Fibroblast of lung (primary cell): ENCODE measurements at regions not wholly inside any gene's neighbourhood (a gene's known extent, or its start where the extent isn't known, plus 50 kb on each side); places are given as distances from the start of the nearest gene placed in this dataset.

Experiments
- DNase-seq, 2 donors: peaks; one replicate each; pipeline versions ENCODE4 v3.0.0 to v3.0.0-alpha.2; 2010; ENCODE audit warnings: low read depth in 2 of 2
- H2AFZ ChIP-seq: 2 replicates; pipeline ENCODE4 v1.5.1; 2012; ENCODE audit warnings: low read length, control low read depth, inconsistent platforms
- H3K27ac ChIP-seq: 2 replicates; pipeline ENCODE4 v1.5.1; 2011; ENCODE audit warnings: low read length, control low read depth; ENCODE audit not compliant: insufficient read depth
- H3K27me3 ChIP-seq: 2 replicates; pipeline ENCODE4 v1.5.1; 2011; ENCODE audit warnings: mild to moderate bottlenecking, low read length; ENCODE audit not compliant: control insufficient read depth, insufficient read depth
- H3K36me3 ChIP-seq: 2 replicates; pipeline ENCODE4 v1.5.1; 2011; ENCODE audit warnings: low read length; ENCODE audit not compliant: control insufficient read depth, insufficient read depth
- H3K4me1 ChIP-seq: 2 replicates; pipeline ENCODE4 v1.5.1; 2011; ENCODE audit warnings: low read length; ENCODE audit not compliant: control insufficient read depth, insufficient read depth; ENCODE audit errors: extremely low read depth
- H3K4me2 ChIP-seq: 2 replicates; pipeline ENCODE4 v1.5.1; 2011; ENCODE audit warnings: low read length, control low read depth; ENCODE audit not compliant: insufficient read depth; ENCODE audit errors: extremely low read depth
- H3K4me3 ChIP-seq, 4 experiments: fragments of 200-600 bp in 1 of 4; sonication (generic) in 1 of 4; replicated peaks in 1 of 4; 2 replicates each; pipeline ENCODE4 v1.5.1; 2011 to 2016; ENCODE audit warnings: low read length in 4 of 4, low read depth in 3 of 4, mild to moderate bottlenecking in 3 of 4, control low read depth in 2 of 4, inconsistent platforms in 1 of 4, mixed read lengths in 1 of 4; ENCODE audit not compliant: insufficient read depth in 1 of 4; ENCODE audit errors: control extremely low read depth in 1 of 4
- H3K79me2 ChIP-seq: 2 replicates; pipeline ENCODE4 v1.5.1; 2012; ENCODE audit warnings: mild to moderate bottlenecking, low read length, inconsistent platforms; ENCODE audit not compliant: control insufficient read depth, insufficient read depth
- H3K9ac ChIP-seq: 2 replicates; pipeline ENCODE4 v1.5.1; 2011; ENCODE audit warnings: mild to moderate bottlenecking, low read length, control low read depth; ENCODE audit not compliant: insufficient read depth
- H3K9me3 ChIP-seq: 2 replicates; pipeline ENCODE4 v1.5.1; 2012; ENCODE audit warnings: low read depth, low read length; ENCODE audit not compliant: control insufficient read depth, insufficient read depth
- H4K20me1 ChIP-seq: 2 replicates; pipeline ENCODE4 v1.5.1; 2011; ENCODE audit warnings: low read length; ENCODE audit not compliant: control insufficient read depth, insufficient read depth; ENCODE audit errors: extremely low read depth
- EZH2 ChIP-seq: IDR thresholded peaks from 2 replicates; pipeline ENCODE4 v1.5.1; 2012; ENCODE audit warnings: low read length, control low read depth, mild to moderate bottlenecking; ENCODE audit errors: missing control alignments
- TF ChIP-seq, protein P1 (sequence below), 2 donors: IDR thresholded peaks in 1 of 2; conservative IDR thresholded peaks in 1 of 2; 1 replicate in 1 of 2; 2 replicates in 1 of 2; pipeline ENCODE4 v1.5.1; 2011 to 2012; ENCODE audit warnings: low read length in 2 of 2, control low read depth in 1 of 2, inconsistent platforms in 1 of 2, low read depth in 1 of 2, mild to moderate bottlenecking in 1 of 2

DNA sequence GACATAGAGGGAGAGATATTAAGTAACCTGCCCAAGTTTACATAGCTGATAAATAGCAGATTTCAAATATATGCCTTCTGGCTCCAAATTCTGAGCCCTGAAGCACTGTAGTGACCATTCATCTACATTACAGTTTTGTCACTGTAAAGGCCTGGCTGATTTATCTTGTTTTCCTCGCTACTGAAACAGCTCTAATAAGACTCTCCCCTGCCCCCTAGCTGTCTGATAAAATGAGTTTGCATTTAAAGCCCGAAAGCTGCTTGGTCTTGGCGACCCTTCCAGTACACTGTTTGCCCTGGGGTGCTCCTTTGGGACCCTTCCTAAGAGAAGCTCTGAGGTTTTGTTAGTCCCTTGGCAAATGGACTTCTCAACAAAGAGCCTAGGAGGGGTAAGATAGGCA, 59.7 kb upstream of the RAB11FIP2 start:
- Histone ChIP-seq H3K79me2 (no peaks in the 10 kb centered on the region), H2AFZ (no peak overlapping the region), H3K9ac (no peak overlapping the region), H4K20me1 (no peaks in the 10 kb centered on the region), H3K4me1 (no peaks in the 10 kb centered on the region), H3K9me3 (no peaks in the 10 kb centered on the region), H3K4me2 (no peak overlapping the region), H3K27ac (no peak overlapping the region), H3K36me3 (no peaks in the 10 kb centered on the region), H3K4me3 (no peak overlapping the region), H3K27me3 (no peaks in the 10 kb centered on the region)
- DNase-seq = peak; percentile 14 to 31
- TF ChIP-seq EZH2 = no peak
- TF ChIP-seq, protein P1, sequence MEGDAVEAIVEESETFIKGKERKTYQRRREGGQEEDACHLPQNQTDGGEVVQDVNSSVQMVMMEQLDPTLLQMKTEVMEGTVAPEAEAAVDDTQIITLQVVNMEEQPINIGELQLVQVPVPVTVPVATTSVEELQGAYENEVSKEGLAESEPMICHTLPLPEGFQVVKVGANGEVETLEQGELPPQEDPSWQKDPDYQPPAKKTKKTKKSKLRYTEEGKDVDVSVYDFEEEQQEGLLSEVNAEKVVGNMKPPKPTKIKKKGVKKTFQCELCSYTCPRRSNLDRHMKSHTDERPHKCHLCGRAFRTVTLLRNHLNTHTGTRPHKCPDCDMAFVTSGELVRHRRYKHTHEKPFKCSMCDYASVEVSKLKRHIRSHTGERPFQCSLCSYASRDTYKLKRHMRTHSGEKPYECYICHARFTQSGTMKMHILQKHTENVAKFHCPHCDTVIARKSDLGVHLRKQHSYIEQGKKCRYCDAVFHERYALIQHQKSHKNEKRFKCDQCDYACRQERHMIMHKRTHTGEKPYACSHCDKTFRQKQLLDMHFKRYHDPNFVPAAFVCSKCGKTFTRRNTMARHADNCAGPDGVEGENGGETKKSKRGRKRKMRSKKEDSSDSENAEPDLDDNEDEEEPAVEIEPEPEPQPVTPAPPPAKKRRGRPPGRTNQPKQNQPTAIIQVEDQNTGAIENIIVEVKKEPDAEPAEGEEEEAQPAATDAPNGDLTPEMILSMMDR (conservative IDR thresholded peaks at IDR 0.05 in 1 of 2, IDR thresholded peaks at IDR 0.05 in 1 of 2; ENCODE audit: low read depth in 1 of 2, low read length in 2 of 2) = peak; percentile 36 to 47

DNA sequence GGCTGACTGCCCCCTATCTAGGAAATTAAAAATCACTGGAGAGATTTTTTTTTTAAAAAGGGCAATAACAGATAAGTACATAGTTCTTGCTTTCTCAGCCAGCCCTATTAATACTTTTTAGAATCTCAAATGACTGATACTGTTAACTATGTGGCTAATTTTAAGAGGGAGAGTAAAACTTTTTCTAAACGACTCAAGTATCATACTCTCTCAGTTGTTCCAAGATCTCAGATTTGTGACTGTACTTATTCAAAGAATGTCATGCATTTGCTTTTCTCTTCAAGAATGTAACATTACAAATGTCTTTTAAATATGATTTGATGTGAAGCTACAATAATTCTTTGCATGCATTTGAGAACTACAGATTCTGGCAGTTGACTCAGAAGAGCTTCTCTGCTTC, 55.4 kb upstream of the RAB11FIP2 start:
- DNase-seq = peak in 1 of 2 donors; percentile 42
- Histone ChIP-seq H3K4me1 (no peaks in the 10 kb centered on the region), H3K36me3 (no peaks in the 10 kb centered on the region), H3K9ac (no peak overlapping the region), H3K79me2 (no peaks in the 10 kb centered on the region), H3K4me3 (no peak overlapping the region), H3K9me3 (no peaks in the 10 kb centered on the region), H3K27ac (no peak overlapping the region), H3K27me3 (no peaks in the 10 kb centered on the region), H3K4me2 (no peak overlapping the region), H4K20me1 (no peaks in the 10 kb centered on the region), H2AFZ (no peak overlapping the region)
- TF ChIP-seq, protein P1 (conservative IDR thresholded peaks at IDR 0.05 in 1 of 2, IDR thresholded peaks at IDR 0.05 in 1 of 2; ENCODE audit: low read depth in 1 of 2, low read length in 2 of 2) = no peak
- no peak for TF ChIP-seq EZH2

DNA sequence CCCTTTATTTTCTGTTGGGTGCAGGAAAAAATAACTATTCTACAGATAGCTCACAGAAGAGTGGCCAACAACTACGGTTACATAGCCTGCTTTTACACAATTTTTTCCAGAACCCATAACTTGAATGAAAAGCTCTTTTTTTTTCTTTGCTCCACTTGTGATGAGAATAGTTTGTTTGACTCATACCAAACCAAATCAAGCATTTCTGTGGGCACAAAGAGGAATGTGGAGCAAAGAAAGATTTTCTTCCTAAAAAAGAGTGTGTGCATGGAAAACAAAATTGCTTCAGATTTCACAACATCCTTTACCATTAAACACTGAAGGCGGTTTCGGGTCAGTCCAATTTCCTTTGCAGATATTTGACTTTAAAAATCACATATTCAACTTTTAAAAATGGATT, 54.8 kb upstream of the RAB11FIP2 start:
- no peaks in the 10 kb centered on the region for H3K36me3 ChIP-seq
- peak in 1 of 2 donors; percentile 63 for DNase-seq
- no peaks in the 10 kb centered on the region for H3K27me3 ChIP-seq
- no peaks in the 10 kb centered on the region for H4K20me1 ChIP-seq
- H3K27ac ChIP-seq = no peak overlapping the region
- H3K9ac ChIP-seq = no peak overlapping the region
- no peaks in the 10 kb centered on the region for H3K79me2 ChIP-seq
- H3K4me3 ChIP-seq = no peak overlapping the region
- H2AFZ ChIP-seq = no peak overlapping the region
- no peaks in the 10 kb centered on the region for H3K9me3 ChIP-seq
- no peak overlapping the region for H3K4me2 ChIP-seq
- TF ChIP-seq, protein P1 (conservative IDR thresholded peaks at IDR 0.05 in 1 of 2, IDR thresholded peaks at IDR 0.05 in 1 of 2; ENCODE audit: low read depth in 1 of 2, low read length in 2 of 2) = no peak
- TF ChIP-seq EZH2 = no peak
- H3K4me1 ChIP-seq = no peaks in the 10 kb centered on the region
